HepG2 (cell line): ENCODE measurements at regions not wholly inside any gene's neighbourhood (a gene's known extent, or its start where the extent isn't known, plus 50 kb on each side); places are given as distances from the start of the nearest gene placed in this dataset.

Source experiments
- ATAC-seq: fragments of 200-7000 bp; cut with Tn5 transposase; 3 replicates; pipeline ENCODE4 v1.9.1; 2020; ENCODE audit warnings: mild to moderate bottlenecking, moderate library complexity
- BruUV-seq: library from RNA; stranded (reverse); fragments of 400-500 nt; replicated peaks from 2 replicates; lab custom pipeline; 2021; lab: Mats Ljungman, UMichigan
- CTCF ChIA-PET: fragments of 300-600 bp; formaldehyde crosslinking; extraction: SDS; loops from one replicate; lab custom pipeline; 2021; ENCODE audit warnings: low total read pairs, inconsistent platforms, low intra/inter-chr PET ratio; lab: Yijun Ruan, JAX
- POLR2A ChIA-PET: fragments of 350-600 bp; sonication (Branson Sonifier 250); formaldehyde crosslinking; loops from one replicate; lab custom pipeline; 2020; ENCODE audit warnings: antibody characterized with exemption, inconsistent platforms; lab: Yijun Ruan, JAX
- DNase-seq: peaks from one replicate; pipeline ENCODE4 v3.0.0-alpha.2; 2015; ENCODE audit warnings: low spot score
- FAIRE-seq: peaks from 3 replicates; lab custom pipeline; 2011; peaks lifted over from hg19 to GRCh38; lab: Jason Lieb, UNC
- H2AFZ ChIP-seq: one replicate; pipeline ENCODE4 v1.6.1; 2011; ENCODE audit warnings: low read length, inconsistent platforms
- H3K27ac ChIP-seq: fragments of 300-600 bp; 3 replicates; pipeline ENCODE4 v1.8.0; 2011; ENCODE audit warnings: mixed run types, mild to moderate bottlenecking, mixed read lengths, low read length, inconsistent platforms; ENCODE audit not compliant: insufficient read depth; ENCODE audit errors: extremely low read length
- H3K27me3 ChIP-seq, 2 experiments: fragments of 200-600 bp in 1 of 2; 2 replicates in 1 of 2; 3 replicates in 1 of 2; pipeline versions ENCODE4 v1.6.0 to v1.8.0; 2011; ENCODE audit warnings: low read length in 2 of 2, mild to moderate bottlenecking in 2 of 2, moderate library complexity in 2 of 2, inconsistent platforms in 1 of 2; ENCODE audit not compliant: insufficient read depth in 2 of 2, control insufficient read depth in 1 of 2
- H3K36me3 ChIP-seq, 2 experiments: fragments of 200-600 bp in 1 of 2; replicated peaks in 1 of 2; 2 replicates in 1 of 2; 3 replicates in 1 of 2; pipeline versions ENCODE4 v1.5.1 to v1.8.0; 2011; ENCODE audit warnings: low read length in 2 of 2, inconsistent platforms in 1 of 2; ENCODE audit not compliant: insufficient read depth in 2 of 2, control insufficient read depth in 1 of 2
- H3K4me1 ChIP-seq: 2 replicates; pipeline ENCODE4 v1.5.1; 2012; ENCODE audit warnings: low read length, inconsistent platforms; ENCODE audit not compliant: insufficient read depth
- H3K4me2 ChIP-seq: 2 replicates; pipeline ENCODE4 v1.6.0; 2011; ENCODE audit warnings: low read depth, low read length, inconsistent platforms
- H3K4me3 ChIP-seq, 3 experiments: fragments of 200-600 bp in 1 of 3; sonication (generic), shearing (Covaris generic) in 1 of 3; replicated peaks in 1 of 3; 2 replicates each; pipeline ENCODE4 v1.5.1; 2011 to 2016; ENCODE audit warnings: low read length in 3 of 3, inconsistent platforms in 2 of 3, low read depth in 2 of 3, mild to moderate bottlenecking in 2 of 3, control low read depth in 1 of 3, mixed read lengths in 1 of 3; ENCODE audit not compliant: insufficient read depth in 1 of 3
- H3K79me2 ChIP-seq: one replicate; pipeline ENCODE4 v1.6.1; 2011; ENCODE audit warnings: low read length, inconsistent platforms; ENCODE audit not compliant: insufficient read depth
- H3K9ac ChIP-seq: 2 replicates; pipeline ENCODE4 v1.6.0; 2011; ENCODE audit warnings: mild to moderate bottlenecking, low read depth, low read length, inconsistent platforms; ENCODE audit not compliant: insufficient read depth
- H3K9me3 ChIP-seq: 2 replicates; pipeline ENCODE4 v1.5.1; 2012; ENCODE audit warnings: mild to moderate bottlenecking, low read length
- H4K20me1 ChIP-seq: 2 replicates; pipeline ENCODE4 v1.6.0; 2011; ENCODE audit warnings: inconsistent platforms, mild to moderate bottlenecking, low read length, moderate library complexity; ENCODE audit not compliant: insufficient read depth
- EEA1 ChIP-seq: sonication (generic); formaldehyde crosslinking; IDR thresholded peaks from 2 replicates; pipeline ENCODE4 v1.5.1; 2020; ENCODE audit warnings: mild to moderate bottlenecking, missing genetic modification reagents, borderline replicate concordance
- HCFC1 ChIP-seq: fragments of 150-350 bp; IDR thresholded peaks from 2 replicates; pipeline ENCODE4 v1.6.1; 2014; ENCODE audit warnings: low read depth, low read length
- HMGA1 ChIP-seq: sonication (generic); formaldehyde crosslinking; conservative IDR thresholded peaks from 2 replicates; pipeline ENCODE4 v1.4.0; 2020; ENCODE audit warnings: missing genetic modification reagents
- HNF4G ChIP-seq, 2 experiments: sonication (generic) in 1 of 2; formaldehyde crosslinking in 1 of 2; IDR thresholded peaks; 2 replicates each; pipeline versions ENCODE4 v1.4.0 to v1.6.1; 2011 to 2020; ENCODE audit warnings: borderline replicate concordance in 2 of 2, low read depth in 2 of 2, mild to moderate bottlenecking in 2 of 2, low read length in 1 of 2, missing genetic modification reagents in 1 of 2, moderate library complexity in 1 of 2
- JUND ChIP-seq: sonication (generic); formaldehyde crosslinking; IDR thresholded peaks from 2 replicates; pipeline ENCODE4 v1.8.0; 2022; ENCODE audit warnings: mild to moderate bottlenecking, missing genetic modification reagents
- KDM2A ChIP-seq: sonication (generic); formaldehyde crosslinking; IDR thresholded peaks from 2 replicates; pipeline ENCODE4 v1.4.0; 2020; ENCODE audit warnings: low read depth, missing genetic modification reagents, borderline replicate concordance
- MED13 ChIP-seq: sonication (generic); formaldehyde crosslinking; IDR thresholded peaks from 2 replicates; pipeline ENCODE4 v1.5.0; 2020; ENCODE audit warnings: missing genetic modification reagents
- MZF1 ChIP-seq: sonication (generic); formaldehyde crosslinking; IDR thresholded peaks from 2 replicates; pipeline ENCODE4 v1.8.1; 2023; ENCODE audit warnings: mild to moderate bottlenecking, missing genetic modification reagents, borderline replicate concordance
- SALL1 ChIP-seq: sonication (generic); formaldehyde crosslinking; IDR thresholded peaks from 2 replicates; pipeline ENCODE4 v1.8.0; 2022; ENCODE audit warnings: mild to moderate bottlenecking, missing genetic modification reagents
- SP5 ChIP-seq: IDR thresholded peaks from 2 replicates; pipeline ENCODE4 v1.6.1; 2016; ENCODE audit warnings: low read depth, borderline replicate concordance
- SPEN ChIP-seq: sonication (generic); formaldehyde crosslinking; IDR thresholded peaks from 2 replicates; pipeline ENCODE4 v1.5.1; 2020; ENCODE audit warnings: low read depth, mild to moderate bottlenecking, missing genetic modification reagents
- TFE3 ChIP-seq: IDR thresholded peaks from 2 replicates; pipeline ENCODE4 v1.6.1; 2016
- ZBTB3 ChIP-seq: sonication (generic); formaldehyde crosslinking; IDR thresholded peaks from 2 replicates; pipeline ENCODE4 v1.4.0; 2020; ENCODE audit warnings: low read depth, mild to moderate bottlenecking, moderate library complexity, missing genetic modification reagents, borderline replicate concordance
- ZGPAT ChIP-seq: IDR thresholded peaks from 2 replicates; pipeline ENCODE4 v1.6.1; 2016; ENCODE audit warnings: mild to moderate bottlenecking
- ZNF460 ChIP-seq: sonication (generic); formaldehyde crosslinking; IDR thresholded peaks from 2 replicates; pipeline ENCODE4 v1.5.1; 2020; ENCODE audit warnings: missing genetic modification reagents, mild to moderate bottlenecking, borderline replicate concordance
- ZNF589 ChIP-seq: sonication (generic); formaldehyde crosslinking; conservative IDR thresholded peaks from 2 replicates; pipeline ENCODE4 v1.8.0; 2022; ENCODE audit warnings: mild to moderate bottlenecking, moderate library complexity, missing genetic modification reagents
- ZNF619 ChIP-seq: sonication (generic); formaldehyde crosslinking; IDR thresholded peaks from 2 replicates; pipeline ENCODE4 v1.4.0; 2020; ENCODE audit warnings: mild to moderate bottlenecking, missing genetic modification reagents
- ZSCAN22 ChIP-seq: sonication (generic); formaldehyde crosslinking; IDR thresholded peaks from 2 replicates; pipeline ENCODE4 v1.4.0; 2020; ENCODE audit warnings: mild to moderate bottlenecking, missing genetic modification reagents
- WGBS: methylation state at CpG from one replicate; pipeline ENCODE4 v1.1.6; 2017; ENCODE audit warnings: low lambda C conversion rate; 5-methylcytosine and 5-hydroxymethylcytosine counted together
- in situ Hi-C: cut with HindIII; loops from 2 replicates; pipeline ENCODE4 v1.10.0; 2017; ENCODE audit warnings: low pct_unique_long_range_greater_than_20kb; ENCODE audit not compliant: extremely low pct_ligation_motif_present
- intact Hi-C: fragments of 100-400 bp; cut with micrococcal nuclease; formaldehyde crosslinking; loops from one replicate; pipeline ENCODE4 v1.10.0; 2022; ENCODE audit not compliant: unreplicated experiment
- TF ChIP-seq, protein P1 (sequence below): sonication (generic); formaldehyde crosslinking; IDR thresholded peaks from 2 replicates; pipeline ENCODE4 v1.8.1; 2022; ENCODE audit warnings: low read depth, mild to moderate bottlenecking, missing genetic modification reagents

DNA sequence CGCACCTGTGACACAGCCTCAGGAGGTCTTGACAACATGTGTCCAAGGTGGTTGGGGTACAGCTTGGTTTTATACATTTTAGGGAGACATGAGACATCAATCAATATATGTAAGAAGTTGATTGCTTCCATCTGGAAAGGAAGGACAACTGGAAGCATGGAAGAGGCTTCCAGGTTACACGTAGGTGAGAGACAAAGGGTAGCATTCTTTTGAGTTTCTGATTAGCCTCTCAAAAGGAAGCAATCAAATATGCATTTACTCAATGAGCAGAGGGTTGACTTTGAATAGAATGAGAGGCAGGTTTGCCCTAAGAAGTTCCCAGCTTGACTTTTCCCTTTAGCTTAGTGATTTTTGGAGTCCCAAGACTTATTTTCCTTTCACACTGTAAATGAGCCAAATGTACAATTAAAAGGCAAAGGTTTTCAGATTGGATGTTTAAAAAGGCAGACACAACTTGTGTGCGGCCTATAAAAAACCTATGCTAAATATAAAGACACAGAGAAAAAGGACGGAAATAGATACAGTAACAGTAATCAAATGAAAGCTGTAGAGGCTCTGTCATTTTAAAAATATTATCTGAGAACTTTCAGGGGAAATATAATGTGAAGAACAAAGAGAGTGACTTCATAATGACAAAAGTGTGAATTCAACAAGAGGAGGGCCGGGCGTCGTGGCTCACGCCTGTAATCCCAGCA lies 65.7 kb upstream of the LANCL2 start:
- H3K27me3 ChIP-seq, result no peaks in the 10 kb centered on the region
- no peak overlapping the region for H3K27ac ChIP-seq
- H3K79me2 ChIP-seq, result no peaks in the 10 kb centered on the region
- TF ChIP-seq EEA1 (CRISPR knock-in tag) (no peak), MZF1 (no peak), ZSCAN22 (CRISPR knock-in tag) (no peak), ZNF619 (CRISPR knock-in tag) (no peak), ZGPAT (CRISPR knock-in tag) (no peak), SALL1 (CRISPR knock-in tag) (no peak), HCFC1 (no peak), MED13 (CRISPR knock-in tag) (no peak), HMGA1 (CRISPR knock-in tag) (no peak), SPEN (CRISPR knock-in tag) (no peak), ZNF460 (no peak), KDM2A (no peak), JUND (CRISPR knock-in tag) (no peak), HNF4G (IDR thresholded peaks at IDR 0.05; ENCODE audit: borderline replicate concordance, low read depth, low read length) (no peak), HNF4G (CRISPR knock-in tag; IDR thresholded peaks at IDR 0.05; ENCODE audit: borderline replicate concordance, low read depth) (no peak), ZNF589 (CRISPR knock-in tag) (no peak), SP5 (CRISPR knock-in tag) (no peak), TFE3 (CRISPR knock-in tag) (no peak), ZBTB3 (CRISPR knock-in tag) (no peak)
- TF ChIP-seq, protein P1, sequence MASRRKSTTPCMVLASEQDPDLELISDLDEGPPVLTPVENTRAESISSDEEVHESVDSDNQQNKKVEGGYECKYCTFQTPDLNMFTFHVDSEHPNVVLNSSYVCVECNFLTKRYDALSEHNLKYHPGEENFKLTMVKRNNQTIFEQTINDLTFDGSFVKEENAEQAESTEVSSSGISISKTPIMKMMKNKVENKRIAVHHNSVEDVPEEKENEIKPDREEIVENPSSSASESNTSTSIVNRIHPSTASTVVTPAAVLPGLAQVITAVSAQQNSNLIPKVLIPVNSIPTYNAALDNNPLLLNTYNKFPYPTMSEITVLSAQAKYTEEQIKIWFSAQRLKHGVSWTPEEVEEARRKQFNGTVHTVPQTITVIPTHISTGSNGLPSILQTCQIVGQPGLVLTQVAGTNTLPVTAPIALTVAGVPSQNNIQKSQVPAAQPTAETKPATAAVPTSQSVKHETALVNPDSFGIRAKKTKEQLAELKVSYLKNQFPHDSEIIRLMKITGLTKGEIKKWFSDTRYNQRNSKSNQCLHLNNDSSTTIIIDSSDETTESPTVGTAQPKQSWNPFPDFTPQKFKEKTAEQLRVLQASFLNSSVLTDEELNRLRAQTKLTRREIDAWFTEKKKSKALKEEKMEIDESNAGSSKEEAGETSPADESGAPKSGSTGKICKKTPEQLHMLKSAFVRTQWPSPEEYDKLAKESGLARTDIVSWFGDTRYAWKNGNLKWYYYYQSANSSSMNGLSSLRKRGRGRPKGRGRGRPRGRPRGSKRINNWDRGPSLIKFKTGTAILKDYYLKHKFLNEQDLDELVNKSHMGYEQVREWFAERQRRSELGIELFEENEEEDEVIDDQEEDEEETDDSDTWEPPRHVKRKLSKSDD (CRISPR knock-in tag), result no peak
- H4K20me1 ChIP-seq, result no peaks in the 10 kb centered on the region
- no peak overlapping the region for H3K9ac ChIP-seq
- intact Hi-C loops (no loop called here), in situ Hi-C loops (no loop called here)
- no peak overlapping the region for H2AFZ ChIP-seq
- DNase-seq (no peak), ATAC-seq (no peak), FAIRE-seq (no peak)
- no TSS peak for BruUV-seq
- H3K36me3 ChIP-seq, result no peaks in the 10 kb centered on the region
- ChIA-PET POLR2A (no interaction called here), CTCF (no interaction called here)
- H3K4me2 ChIP-seq, result no peak overlapping the region
- no peaks in the 10 kb centered on the region for H3K4me1 ChIP-seq
- 29% methylated on average over 8 of the region's 8 CpGs for WGBS
- H3K4me3 ChIP-seq, result no peak overlapping the region
- H3K9me3 ChIP-seq, result no peaks in the 10 kb centered on the region
